Limb (tissue), 2 donors: ENCODE measurements at regions not wholly inside any gene's neighbourhood (a gene's known extent, or its start where the extent isn't known, plus 50 kb on each side); places are given as distances from the start of the nearest gene placed in this dataset.
A peak's percentile ranks its signal among the peaks of the same experiment; 100 is the strongest.

Experiments used
- DNase-seq, 2 donors: peaks; one replicate each; pipeline ENCODE4 v3.0.0-alpha.2; 2016; ENCODE audit errors: extremely low spot score in 2 of 2

DNA sequence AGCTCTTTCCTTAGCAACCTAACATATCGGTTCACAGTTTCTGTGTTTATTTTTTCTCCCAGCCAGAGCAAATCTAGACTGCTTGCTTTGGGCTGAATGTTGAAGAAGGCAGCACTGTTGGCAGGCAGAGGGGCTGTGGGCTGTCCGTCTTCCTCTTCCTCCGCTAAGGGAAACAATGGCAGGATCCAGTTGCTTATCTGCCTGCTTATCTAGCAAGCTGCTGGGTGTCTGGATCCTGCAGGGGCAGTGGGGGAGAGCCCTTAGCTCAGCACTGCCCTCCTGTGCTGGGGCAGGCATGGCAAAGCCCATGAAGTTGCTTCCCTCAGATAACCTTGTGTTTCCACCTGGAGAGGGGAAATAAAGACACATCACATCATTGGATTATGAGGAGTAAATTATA, 92.7 kb upstream of the CD93 start:
- no peak for DNase-seq

DNA sequence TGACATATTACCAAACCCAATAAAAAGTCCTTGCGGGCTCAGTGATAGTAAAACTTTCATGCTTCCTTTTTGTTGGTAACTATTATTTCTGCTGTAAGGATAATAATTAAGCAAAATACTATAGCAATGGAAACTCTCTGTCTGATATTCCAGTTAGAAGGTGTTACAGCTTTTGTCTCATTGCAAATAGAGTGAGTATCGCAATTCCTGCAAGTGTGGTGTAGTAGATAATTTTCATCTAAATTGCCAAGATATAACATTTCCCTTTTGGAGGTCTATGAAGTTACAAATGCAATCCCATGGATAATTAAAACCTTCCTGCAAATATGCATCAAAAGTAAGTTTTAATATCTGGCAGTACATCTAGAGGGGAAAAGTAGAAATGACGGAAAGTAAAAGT, 88.7 kb upstream of the CD93 start:
- DNase-seq = no peak

DNA sequence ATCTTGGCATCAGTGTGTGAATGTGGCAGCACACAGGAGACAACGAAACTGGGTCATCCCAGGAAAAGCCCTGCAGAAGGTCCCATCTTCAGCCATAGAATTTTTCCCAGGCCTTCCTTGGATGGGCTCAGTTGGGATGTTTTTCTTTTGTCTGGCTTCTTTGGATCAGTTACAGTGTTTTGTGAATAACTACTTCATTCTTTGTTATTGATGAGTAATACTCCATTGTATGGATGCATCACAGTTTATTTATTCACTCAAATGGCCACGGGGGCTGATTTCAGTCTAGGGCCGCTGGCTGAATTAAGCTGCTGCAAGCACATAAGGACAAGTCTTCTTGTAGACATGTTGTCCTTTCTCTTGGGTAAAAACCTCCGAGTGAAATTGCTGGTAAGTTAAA, 81.3 kb upstream of the CD93 start:
- no peak for DNase-seq

DNA sequence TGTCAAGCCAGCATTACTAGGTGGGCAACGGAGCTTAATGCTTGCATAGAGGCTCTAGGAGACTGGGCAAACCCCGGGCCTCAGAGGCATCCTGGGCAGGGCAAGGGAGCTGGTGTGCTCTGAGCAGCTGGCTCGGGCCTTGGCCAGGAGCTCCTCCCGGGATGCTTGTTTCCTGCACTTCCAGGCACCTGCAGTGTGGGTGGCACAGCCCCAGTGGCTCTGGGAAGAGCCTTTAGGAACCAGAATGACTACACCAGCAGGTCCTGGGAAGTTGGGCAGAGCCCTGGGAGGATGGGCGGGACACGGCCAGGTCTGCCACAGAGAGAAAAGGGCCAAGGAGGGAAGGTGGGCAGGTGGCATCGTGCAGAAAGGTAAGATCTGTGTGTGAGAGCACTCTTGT, 80.4 kb upstream of the CD93 start:
- DNase-seq = no peak

DNA sequence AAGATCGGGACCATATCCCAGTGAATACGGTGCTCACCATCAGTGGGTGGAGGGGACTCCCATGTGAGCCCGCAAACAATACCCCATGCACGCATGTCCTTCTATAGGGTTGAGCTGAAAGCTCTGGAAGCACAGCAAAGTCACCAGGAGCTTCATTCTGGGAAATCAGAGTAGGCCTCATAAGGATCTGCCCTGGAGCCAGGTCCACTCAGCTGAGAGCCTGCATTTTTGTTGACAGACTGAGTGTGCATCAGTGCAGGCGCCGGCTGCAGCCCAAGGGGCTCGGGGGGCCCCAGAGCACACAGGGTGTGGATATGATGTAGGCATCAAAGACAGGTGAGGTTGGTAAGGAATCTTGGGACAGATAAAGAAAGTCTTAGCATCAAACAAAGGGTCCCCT, 79.8 kb upstream of the CD93 start:
- DNase-seq = no peak

DNA sequence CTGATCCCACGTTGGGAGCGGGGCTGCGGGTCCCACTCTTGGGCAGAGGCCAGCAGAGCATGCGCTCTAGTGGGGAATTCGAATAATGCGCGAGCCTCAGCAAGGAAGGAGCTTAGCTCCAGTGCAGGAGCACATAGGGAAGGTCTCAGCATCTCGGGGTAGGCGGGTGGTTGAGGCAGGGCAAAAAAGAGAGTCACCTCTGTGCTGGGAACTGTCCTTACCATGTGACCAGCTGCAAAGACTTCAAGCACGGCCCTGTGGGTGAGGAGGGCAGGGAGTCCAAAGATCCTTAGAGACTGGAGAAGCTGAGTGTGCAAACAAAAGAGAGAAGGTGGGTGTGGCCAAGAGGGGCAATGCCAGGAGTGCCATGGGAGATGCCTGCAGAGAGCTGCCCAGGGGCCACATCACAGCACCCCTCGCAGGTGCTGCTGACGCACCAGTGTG, 79.2 kb upstream of the CD93 start:
- DNase-seq = peak in 1 of 2 donors; percentile 28

DNA sequence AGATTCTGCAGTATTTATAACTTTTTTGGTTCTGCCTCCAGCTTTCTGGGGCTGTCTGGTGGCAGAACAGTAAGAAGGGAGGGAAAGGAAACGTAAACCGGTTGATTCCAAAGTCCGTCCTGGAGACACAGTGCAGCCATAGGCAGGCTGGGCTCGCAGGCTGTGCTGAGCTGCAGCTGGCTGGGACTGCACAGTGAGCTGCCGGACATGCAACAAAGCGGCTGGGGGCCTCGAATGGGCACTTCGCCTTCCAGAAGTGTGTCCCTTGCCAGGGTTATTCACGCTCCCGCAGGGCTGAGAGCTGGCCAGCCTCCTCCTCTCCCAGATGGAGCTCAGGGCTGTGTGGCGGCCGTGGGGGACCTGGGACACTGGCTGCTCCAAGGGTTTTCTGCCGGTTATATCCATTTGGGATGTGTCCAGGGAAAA, 78.1 kb upstream of the CD93 start:
- DNase-seq = peak in 1 of 2 donors; percentile 38

DNA sequence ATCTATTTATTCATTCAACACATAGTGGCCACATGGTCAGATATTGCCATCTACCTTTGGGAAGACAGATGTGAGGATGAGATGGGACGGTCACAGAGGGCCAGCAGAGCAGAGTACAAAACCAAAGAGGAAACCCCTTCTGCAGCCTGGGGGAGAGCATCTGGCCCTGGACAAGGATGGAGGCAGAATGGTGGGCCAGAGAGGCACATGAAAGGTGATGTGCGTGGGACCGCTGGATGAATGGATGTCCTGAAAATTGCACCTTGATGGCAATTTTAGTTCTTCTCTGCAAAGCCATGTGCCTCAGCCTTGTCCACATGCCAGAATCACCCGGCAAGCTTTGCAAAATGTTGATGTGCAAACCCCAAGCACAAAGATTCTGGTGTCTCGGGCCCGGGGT, 77.4 kb upstream of the CD93 start:
- DNase-seq = peak in 1 of 2 donors; percentile 13

GRCh38 chr20:23162887-23163286, 76.8 kb upstream of the CD93 start:
- DNase-seq = peak in 1 of 2 donors; percentile 29

GRCh38 chr20:23161968-23162696, 76.0 kb upstream of the CD93 start:
- DNase-seq = peak; percentile 24 to 58

- peak in 1 of 2 donors; percentile 26 for DNase-seq
These were observed 75.2 kb upstream of the CD93 start for GRCh38 chr20:23161244-23161891.

DNA sequence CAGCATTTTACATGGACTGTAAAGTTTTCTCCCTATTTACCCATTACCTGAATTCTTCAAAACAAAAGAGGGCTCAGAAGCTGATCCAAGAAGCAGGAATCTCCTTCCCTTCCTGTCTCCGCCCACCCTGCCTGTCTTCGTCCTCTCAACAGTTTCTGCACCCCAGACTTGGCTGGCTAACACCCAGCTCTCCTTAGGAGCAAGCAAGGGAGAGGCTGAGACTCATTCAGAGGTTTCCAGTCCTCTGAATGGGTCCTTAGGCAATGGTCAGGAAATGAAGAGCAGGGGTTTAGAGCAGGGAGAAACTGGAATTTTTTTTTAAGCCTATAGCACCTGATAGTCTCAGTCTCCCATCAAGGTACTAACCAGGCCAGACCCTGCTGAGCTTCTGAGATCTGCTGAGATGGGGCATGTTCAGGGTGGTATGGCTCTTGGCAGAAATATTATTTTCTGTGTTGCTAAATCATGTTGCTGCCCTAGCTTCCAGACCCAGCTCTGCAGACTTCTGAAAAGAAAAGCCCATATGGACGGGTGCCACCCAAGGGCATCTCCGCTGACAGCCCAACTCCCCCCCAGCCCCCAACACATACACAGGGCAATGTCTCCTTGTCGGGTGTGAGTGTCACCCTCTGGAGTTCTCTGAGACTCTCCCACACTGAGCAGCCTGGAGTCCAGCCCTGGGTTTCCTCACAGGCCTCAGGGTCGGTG, 74.6 kb upstream of the CD93 start:
- peak in 1 of 2 donors; percentile 9 for DNase-seq

DNA sequence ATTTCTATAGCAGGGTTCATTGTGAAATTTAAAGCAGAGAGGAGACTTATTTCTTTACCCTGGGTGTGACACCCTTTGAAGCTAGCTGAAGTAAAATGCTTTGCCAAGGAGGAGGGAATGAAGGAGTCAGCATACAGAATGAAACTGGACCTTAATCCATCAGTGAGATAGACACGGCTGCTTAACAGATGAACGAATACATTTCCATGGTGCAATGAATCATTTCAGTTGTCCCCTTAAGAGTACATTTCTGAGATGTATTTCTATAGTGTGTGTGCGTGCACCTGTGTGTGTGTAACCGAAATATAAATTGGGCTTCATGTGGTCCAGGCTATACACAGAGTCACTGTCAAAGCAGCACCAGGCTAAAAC, 73.8 kb upstream of the CD93 start:
- no peak for DNase-seq

- peak in 1 of 2 donors; percentile 18 for DNase-seq
These were observed 73.3 kb upstream of the CD93 start for GRCh38 chr20:23159256-23159946.

DNA sequence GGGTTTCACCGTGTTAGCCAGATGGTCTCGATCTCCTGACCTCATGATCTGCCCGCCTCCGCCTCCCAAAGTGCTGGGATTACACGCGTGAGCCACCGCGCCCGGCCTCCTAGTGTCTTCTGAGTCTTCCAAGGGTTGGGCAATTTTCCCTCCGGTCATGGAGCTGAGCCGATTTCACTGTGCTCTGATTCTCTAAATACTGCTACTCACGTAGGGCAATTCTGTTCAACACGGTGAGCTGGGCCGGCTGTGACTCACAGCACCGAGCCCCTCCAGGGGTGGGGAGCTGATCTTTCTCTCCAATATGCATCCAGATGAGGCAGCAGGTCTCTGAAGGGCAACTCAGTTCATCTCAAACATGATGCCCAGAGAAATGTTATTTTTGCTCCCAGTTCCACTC, 71.6 kb upstream of the CD93 start:
- peak in 1 of 2 donors; percentile 17 for DNase-seq

DNA sequence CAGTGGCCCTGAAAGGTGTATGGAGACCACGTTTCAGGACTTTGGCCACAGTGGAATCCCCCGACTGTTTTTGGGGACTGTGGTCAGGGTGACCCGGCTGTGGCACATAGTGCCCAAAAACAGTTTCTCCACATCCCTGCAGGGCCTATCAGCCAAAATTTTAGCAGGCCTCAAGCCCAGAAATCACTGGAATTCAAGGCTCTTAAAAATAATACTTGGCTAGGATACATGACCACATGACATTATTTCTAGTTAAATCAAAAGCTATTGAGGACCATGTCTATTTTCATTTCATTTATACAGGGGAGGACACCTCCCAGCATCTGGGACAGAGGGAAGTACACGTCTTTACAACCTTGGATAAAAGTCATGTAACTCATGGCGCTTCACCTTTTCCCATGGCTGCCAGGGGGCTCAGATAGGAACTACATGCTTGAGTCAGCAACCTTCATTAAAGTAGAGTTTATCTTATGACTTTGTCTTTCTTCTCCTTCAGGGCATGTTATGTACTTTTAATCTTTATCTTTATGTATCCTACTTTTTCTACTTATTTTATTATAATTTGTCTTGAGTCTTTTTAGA, 70.8 kb upstream of the CD93 start:
- no peak for DNase-seq

GRCh38 chr20:23156170-23156841, 70.2 kb upstream of the CD93 start:
- DNase-seq = peak in 1 of 2 donors; percentile 15

DNA sequence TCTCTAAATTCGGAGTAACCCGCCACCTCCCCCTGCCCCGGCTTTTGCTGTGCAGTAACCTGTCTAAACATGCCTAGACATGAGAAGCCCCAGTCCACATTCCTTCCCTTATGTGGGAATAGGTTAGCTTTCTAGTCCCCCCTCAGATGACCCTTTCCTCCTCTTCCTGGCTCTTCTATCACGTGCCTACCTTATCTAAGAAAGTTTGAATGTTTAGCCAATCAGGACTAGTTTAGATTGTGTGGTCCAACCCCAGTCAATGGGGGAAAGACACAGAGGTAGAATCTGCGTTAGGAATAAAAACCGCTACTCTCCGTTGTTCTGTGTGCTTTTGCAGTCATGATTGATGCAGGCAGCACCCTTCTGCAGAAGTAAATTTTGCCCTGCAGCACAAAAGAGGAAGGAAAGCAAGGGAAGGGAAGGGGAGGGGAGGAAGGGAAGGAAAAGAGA, 69.0 kb upstream of the CD93 start:
- peak in 1 of 2 donors; percentile 15 for DNase-seq

DNA sequence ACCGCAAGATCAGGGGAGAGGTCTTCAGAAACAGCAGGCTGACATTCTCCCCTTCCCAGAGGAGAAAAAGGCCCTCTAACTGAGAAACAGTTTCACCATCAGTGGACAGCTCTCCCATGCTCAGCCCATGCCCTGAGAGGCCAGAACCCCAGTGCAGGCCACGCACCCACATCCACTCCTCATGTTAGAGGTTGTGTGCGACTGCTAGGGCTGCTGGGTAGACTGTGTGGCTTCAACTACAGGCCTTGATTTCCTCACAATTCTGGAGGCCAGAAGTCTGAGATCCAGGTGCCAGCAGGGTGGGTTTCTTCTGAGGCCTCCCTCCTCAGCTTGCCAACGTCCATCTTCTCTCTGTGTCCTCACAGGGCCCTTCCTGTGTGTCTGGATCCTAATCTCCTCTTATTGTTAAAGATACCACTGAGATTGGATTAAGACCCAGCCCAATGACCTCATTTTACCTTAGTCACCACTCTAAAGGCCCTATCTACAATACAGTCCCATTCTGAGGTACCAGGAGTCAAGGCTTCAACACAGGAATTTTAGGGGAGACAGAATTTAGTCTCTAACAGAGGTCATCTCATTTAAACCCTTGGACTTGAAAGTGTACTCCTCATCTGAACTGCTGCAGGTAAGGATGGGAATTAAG, 67.7 kb upstream of the CD93 start:
- DNase-seq = peak in 1 of 2 donors; percentile 14

- DNase-seq = no peak
These were observed 66.8 kb upstream of the CD93 start for GRCh38 chr20:23152902-23153301.
